C4-2B (cell line): ENCODE measurements at regions not wholly inside any gene's neighbourhood (a gene's known extent, or its start where the extent isn't known, plus 50 kb on each side); places are given as distances from the start of the nearest gene placed in this dataset.

Experiments
- ZFX ChIP-seq: fragments of 450-650 bp; IDR thresholded peaks from 2 replicates; pipeline ENCODE4 v1.6.1; 2017
- TF ChIP-seq, protein P1 (sequence below): fragments of 450-650 bp; conservative IDR thresholded peaks from 2 replicates; pipeline ENCODE4 v1.5.1; 2017; ENCODE audit warnings: mild to moderate bottlenecking

DNA sequence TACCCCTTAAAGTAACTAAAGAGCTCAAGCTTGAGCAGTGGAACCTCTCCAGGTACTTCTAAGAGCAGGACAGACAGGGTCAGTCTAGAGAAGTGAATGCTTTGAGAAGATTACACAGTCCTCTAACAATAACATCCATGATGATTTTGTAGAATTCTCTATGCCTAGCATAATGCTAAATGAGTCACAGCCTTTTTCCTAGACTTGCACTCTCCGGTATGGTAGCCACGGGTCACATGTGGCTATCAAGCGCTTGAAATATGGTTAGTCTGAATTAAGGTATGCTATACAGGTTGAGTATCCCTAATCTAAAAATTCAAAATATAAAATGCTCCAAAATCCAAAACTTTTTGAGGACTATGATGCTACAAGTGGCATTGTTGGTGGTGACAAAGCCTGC is 166.6 kb upstream of the MKLN1 start:
- TF ChIP-seq, protein P1, sequence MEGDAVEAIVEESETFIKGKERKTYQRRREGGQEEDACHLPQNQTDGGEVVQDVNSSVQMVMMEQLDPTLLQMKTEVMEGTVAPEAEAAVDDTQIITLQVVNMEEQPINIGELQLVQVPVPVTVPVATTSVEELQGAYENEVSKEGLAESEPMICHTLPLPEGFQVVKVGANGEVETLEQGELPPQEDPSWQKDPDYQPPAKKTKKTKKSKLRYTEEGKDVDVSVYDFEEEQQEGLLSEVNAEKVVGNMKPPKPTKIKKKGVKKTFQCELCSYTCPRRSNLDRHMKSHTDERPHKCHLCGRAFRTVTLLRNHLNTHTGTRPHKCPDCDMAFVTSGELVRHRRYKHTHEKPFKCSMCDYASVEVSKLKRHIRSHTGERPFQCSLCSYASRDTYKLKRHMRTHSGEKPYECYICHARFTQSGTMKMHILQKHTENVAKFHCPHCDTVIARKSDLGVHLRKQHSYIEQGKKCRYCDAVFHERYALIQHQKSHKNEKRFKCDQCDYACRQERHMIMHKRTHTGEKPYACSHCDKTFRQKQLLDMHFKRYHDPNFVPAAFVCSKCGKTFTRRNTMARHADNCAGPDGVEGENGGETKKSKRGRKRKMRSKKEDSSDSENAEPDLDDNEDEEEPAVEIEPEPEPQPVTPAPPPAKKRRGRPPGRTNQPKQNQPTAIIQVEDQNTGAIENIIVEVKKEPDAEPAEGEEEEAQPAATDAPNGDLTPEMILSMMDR: no peak
- no peak for TF ChIP-seq ZFX
